CD4-positive, alpha-beta T cell treated with Interleukin-4 for 4 hours (primary cell): ENCODE measurements at regions not wholly inside any gene's neighbourhood (a gene's known extent, or its start where the extent isn't known, plus 50 kb on each side); places are given as distances from the start of the nearest gene placed in this dataset.

Source experiments
- DNase-seq: peaks from one replicate; pipeline ENCODE4 v3.0.0-alpha.2; 2020

DNA sequence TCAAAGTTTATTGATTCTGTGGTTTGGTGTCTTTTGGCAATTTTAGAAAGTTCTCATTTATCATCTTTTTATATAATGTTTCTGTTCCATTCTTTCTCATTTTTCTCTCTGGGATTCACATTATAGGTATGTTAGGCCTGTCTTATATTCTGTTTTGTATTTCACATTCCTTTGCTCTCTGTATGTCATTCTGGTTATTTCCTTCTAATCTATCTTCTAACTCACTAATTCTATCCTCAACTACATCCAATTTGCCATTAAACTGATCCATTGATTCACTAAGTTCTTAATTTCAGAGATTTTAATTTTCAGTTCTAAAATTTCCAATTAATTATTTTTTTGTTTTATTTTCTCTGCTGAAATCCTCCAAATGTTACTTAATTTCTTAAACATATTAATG is 234.8 kb downstream of the FOXD2 start:
- no peak for DNase-seq

GRCh38 chr1:47674189-47674588 is 236.3 kb downstream of the FOXD2 start:
- DNase-seq = no peak

- no peak for DNase-seq
Measured at GRCh38 chr1:47675047-47675675, 237.3 kb downstream of the FOXD2 start.

DNA sequence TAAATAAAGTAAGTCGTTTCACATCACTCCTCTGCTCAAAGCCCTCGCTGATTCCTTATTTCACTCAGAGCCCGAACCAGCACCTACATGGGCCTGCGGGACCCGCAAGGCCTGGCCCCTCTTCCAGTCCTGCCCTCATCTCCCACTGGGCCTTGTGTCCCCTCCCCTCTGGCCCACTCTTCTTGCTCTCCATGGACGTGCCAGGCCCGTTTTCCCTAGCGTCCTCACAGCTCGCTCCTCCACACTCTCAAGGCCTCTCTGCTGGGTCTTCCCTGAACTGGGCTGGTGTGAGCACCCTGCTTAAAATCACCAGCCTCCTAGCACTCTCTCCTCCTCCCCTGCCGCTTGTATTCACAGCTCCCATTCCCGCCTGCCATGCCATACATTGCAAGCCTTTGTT is 237.9 kb downstream of the FOXD2 start:
- DNase-seq = no peak

- no peak for DNase-seq
Measured at GRCh38 chr1:47676311-47677054, 238.6 kb downstream of the FOXD2 start.

DNA sequence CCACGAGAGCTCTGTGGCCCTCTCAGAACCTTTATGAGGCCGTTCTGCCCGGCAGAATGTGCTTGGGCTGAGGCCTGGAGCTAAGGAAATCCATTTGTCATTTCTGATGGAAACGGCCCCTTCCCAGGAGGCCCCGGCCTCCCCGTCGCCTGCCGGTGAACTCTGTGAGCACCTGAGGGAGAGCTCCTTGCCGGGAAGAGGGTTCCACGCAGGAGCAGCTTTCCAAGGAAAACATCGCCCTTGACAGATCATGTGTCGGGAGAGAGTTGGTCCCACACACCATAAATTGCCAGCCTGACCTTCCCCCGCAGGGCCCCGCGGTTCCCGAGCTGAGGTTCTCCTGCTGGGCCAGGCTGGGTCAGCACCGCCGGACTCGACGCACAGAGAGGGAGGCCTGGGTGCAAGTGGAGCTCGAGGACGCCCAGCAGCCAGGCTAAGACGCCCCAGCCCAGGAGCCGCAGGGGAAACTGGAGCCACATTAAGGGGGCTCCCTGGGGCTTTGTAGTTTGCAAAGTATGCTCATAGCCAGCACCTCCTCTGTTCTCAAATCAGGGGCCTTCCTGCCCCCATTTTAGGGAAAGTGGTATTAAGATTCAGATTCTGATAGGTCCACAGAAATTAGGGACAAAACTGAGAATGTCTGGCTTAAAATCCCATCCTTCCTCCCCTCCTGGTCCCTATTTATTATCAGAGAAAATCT is 239.5 kb downstream of the FOXD2 start:
- no peak for DNase-seq

DNA sequence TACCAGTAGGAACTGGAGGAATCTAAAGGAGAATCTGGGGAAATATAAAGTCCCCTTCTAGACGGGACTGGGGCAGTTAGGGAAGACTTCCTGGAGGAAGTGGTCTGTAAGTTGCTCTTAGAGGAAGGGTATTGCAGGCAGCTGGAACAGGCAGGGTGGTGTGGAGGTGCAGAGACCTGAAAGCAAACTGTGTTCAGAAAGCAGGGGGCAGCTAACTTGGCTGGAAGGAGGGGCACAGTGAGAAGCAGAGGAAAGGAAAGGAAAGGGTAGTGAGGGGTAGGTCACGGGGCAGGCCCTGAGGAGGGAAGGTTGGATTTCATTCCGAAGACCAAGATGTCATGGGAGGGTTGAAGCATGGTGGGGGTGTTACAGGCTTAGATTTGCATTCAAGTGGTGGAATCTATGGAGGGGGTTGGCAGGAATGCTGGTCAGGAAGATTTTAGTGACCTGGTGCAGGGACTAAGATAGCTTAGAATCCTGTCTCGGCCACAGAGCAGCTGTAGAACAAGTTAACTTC is 240.7 kb downstream of the FOXD2 start:
- DNase-seq = no peak

- DNase-seq = no peak
Measured at GRCh38 chr1:47679301-47679791, 241.5 kb downstream of the FOXD2 start.

- DNase-seq = no peak
Measured at GRCh38 chr1:47679826-47680225, 242.0 kb downstream of the FOXD2 start.

GRCh38 chr1:47680815-47681475 is 243.1 kb downstream of the FOXD2 start:
- no peak for DNase-seq

DNA sequence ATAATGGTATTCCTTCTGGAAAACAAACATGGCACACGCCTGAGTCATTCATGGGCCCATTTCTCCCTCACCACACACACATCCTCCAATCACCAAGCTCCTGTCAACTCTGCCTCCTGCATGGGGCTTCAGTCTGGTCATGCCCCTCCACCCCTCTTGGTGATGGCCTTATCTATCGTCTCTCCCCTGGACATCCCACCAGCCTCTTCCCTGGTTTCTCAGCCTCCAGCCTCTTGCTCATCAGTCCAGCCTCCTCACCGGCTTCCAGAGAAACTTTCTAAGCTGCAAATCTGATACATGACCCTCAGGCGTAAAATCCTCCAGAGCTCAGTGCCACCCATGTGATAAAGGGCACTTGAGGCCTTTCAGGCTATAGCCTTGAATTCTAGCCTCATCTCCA is 243.9 kb downstream of the FOXD2 start:
- no peak for DNase-seq

DNA sequence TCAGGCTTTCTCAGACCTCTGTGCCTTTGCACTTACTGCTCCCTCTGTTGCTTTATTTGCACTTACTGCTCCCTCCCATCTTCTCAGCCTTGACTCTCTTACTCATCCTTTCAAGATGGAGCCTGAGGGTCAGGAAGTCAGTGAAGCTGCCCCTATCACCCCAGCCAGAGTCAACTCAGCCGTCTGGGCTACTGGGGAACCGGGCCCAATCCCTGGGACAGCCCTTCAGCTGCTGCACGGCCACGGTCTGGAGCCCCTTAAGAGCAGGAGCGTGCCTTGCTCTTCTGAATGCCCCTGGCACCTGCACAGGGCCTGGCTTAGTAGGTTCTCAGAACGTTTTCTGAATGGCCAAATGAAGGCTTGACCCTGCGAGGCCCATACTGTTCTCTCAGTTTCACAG is 244.4 kb downstream of the FOXD2 start:
- DNase-seq = no peak

- DNase-seq = no peak
Measured at GRCh38 chr1:47682786-47683350, 245.0 kb downstream of the FOXD2 start.

GRCh38 chr1:47683401-47683800 is 245.6 kb downstream of the FOXD2 start:
- DNase-seq = no peak

GRCh38 chr1:47684518-47684917 is 246.7 kb downstream of the FOXD2 start:
- no peak for DNase-seq

GRCh38 chr1:47684964-47685762 is 247.3 kb downstream of the FOXD2 start:
- no peak for DNase-seq

GRCh38 chr1:47685763-47686066 is 247.9 kb downstream of the FOXD2 start:
- DNase-seq = no peak

DNA sequence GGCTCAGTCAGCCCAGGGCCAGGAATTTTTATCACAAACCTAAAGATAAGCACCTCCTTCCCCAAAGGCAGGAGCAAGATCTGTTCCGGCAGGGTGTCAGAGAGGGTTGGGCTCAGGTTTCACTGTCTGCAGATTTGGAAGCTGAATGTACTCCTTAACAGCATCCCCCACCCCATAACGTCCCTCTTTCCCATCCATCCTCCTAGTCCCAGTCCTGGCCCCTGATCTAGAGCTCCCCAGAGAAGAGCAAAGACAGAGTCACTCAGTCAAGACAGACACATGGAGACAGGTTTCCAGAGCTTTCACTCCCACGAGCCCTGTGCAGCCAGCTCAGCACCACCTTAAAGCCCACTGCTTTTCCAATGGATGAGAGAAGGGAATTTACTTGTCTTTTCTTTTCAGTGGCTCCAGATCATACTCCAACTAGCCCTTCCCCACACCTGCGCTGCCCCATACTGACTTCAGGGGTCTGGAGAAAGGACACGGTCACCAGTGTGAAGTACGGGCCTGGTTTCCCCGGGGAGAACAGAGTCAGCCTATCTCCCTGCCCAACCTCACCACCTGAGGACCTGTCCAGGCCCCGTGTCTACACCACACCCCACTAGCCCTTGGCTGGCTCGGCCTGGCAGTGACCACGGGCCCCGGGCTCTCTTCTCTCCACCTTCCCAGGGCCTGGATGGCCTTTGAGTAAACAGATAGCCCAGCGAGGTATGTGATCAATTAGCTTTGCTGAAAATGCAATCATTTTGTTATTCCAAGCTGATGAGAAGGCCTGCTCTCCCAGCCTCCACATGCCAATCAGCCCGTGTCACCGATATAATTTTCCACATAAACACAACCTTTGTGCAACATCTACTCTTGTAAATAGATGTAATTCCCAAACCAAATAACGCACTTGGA is 249.1 kb downstream of the FOXD2 start:
- DNase-seq = no peak

DNA sequence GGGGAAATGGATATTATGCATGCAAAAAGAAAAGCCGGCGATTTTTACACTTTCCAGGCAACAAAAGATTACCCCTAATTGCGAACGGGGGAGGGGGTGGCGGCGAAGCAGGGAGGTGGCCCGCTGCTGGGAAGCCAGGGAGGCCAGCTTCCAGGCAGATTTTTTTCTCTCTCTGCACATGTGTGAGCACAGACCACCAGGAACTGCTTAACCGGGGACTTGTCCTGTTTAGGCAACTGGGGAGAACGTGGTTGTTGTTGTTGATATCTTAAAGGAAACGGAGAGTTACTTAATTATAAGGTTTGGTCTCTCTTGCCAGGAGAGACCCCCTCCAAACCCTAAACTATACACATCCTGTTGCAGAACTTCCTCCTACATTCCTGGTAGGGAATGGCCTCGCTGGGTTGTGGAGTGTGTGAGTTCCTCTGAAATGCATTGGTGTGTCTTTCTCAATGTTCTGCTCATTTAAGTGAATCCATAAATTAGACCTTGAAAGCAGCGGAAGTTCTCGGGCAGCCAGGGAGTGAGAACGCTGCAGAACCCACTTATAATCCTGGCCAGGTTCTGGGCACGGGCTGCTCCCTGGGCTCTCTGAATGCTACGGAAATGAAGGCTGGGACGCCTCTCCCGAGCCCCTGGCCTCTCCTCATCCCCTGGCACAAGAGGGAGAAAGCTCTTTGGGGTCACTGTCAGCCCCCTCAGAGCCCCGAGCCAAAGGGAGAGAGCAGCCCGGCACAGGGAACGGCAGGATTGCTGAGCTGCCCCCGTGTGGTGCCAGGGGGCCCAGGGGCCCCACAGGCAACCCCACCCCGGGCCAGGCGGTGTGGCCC is 250.0 kb downstream of the FOXD2 start:
- DNase-seq = no peak
